NOMO-1 treated with dmso at 0.1 percent for 144 hours (cell line): ENCODE measurements at regions not wholly inside any gene's neighbourhood (a gene's known extent, or its start where the extent isn't known, plus 50 kb on each side); places are given as distances from the start of the nearest gene placed in this dataset.
"Not testable (repeated sequence)": the region's sequence is repeated elsewhere in the genome, so short reads cannot be mapped to it uniquely, and the experiment has no call there.

ENCODE experiments used
- DNase-seq: peaks from one replicate; lab custom pipeline; 2025; ENCODE audit not compliant: unreplicated experiment; lab: John Stamatoyannopoulos, UW

- DNase-seq = no peak
These were observed 451.2 kb downstream of the PCDH7 start for GRCh38 chr4:31171362-31171761.

GRCh38 chr4:31175242-31175910 lies 455.2 kb downstream of the PCDH7 start:
- no peak for DNase-seq

- DNase-seq = no peak
These were observed 463.1 kb downstream of the PCDH7 start for GRCh38 chr4:31183256-31183655.

- DNase-seq = no peak
These were observed 464.9 kb downstream of the PCDH7 start for GRCh38 chr4:31185014-31185585.

- no peak for DNase-seq
These were observed 467.8 kb downstream of the PCDH7 start for GRCh38 chr4:31187979-31188378.

- DNase-seq = no peak
These were observed 469.8 kb downstream of the PCDH7 start for GRCh38 chr4:31189938-31190337.

GRCh38 chr4:31190671-31191070 lies 470.5 kb downstream of the PCDH7 start:
- DNase-seq = no peak

GRCh38 chr4:31192341-31192740 lies 472.2 kb downstream of the PCDH7 start:
- DNase-seq = no peak

- no peak for DNase-seq
These were observed 473.4 kb downstream of the PCDH7 start for GRCh38 chr4:31193521-31193920.

- DNase-seq = no peak
These were observed 474.7 kb downstream of the PCDH7 start for GRCh38 chr4:31194823-31195222.

GRCh38 chr4:31199644-31200043 lies 479.5 kb downstream of the PCDH7 start:
- DNase-seq = no peak

- not testable (repeated sequence) for DNase-seq
These were observed 481.9 kb downstream of the PCDH7 start for GRCh38 chr4:31202054-31202453.

- no peak for DNase-seq
These were observed 484.7 kb downstream of the PCDH7 start for GRCh38 chr4:31204874-31205273.

- DNase-seq = no peak
These were observed 500.8 kb downstream of the PCDH7 start for GRCh38 chr4:31220921-31221320.

- DNase-seq = no peak
These were observed 507.9 kb downstream of the PCDH7 start for GRCh38 chr4:31228068-31228467.

- DNase-seq = no peak
These were observed 510.4 kb downstream of the PCDH7 start for GRCh38 chr4:31230594-31230993.

GRCh38 chr4:31234494-31234893 lies 514.3 kb downstream of the PCDH7 start:
- DNase-seq = no peak

- DNase-seq = no peak
These were observed 514.7 kb downstream of the PCDH7 start for GRCh38 chr4:31234901-31235300.

- DNase-seq = no peak
These were observed 516.0 kb downstream of the PCDH7 start for GRCh38 chr4:31236020-31236638.

- DNase-seq = no peak
These were observed 516.5 kb downstream of the PCDH7 start for GRCh38 chr4:31236639-31237173.

- no peak for DNase-seq
These were observed 517.1 kb downstream of the PCDH7 start for GRCh38 chr4:31237233-31237632.

- no peak for DNase-seq
These were observed 519.7 kb downstream of the PCDH7 start for GRCh38 chr4:31239886-31240285.
